Fibroblast of lung (primary cell): ENCODE measurements at regions not wholly inside any gene's neighbourhood (a gene's known extent, or its start where the extent isn't known, plus 50 kb on each side); places are given as distances from the start of the nearest gene placed in this dataset.

Experiments
- DNase-seq, 2 donors: peaks; one replicate each; pipeline versions ENCODE4 v3.0.0 to v3.0.0-alpha.2; 2010; ENCODE audit warnings: low read depth in 2 of 2
- H2AFZ ChIP-seq: 2 replicates; pipeline ENCODE4 v1.5.1; 2012; ENCODE audit warnings: low read length, control low read depth, inconsistent platforms
- H3K27ac ChIP-seq: 2 replicates; pipeline ENCODE4 v1.5.1; 2011; ENCODE audit warnings: low read length, control low read depth; ENCODE audit not compliant: insufficient read depth
- H3K27me3 ChIP-seq: 2 replicates; pipeline ENCODE4 v1.5.1; 2011; ENCODE audit warnings: mild to moderate bottlenecking, low read length; ENCODE audit not compliant: control insufficient read depth, insufficient read depth
- H3K36me3 ChIP-seq: 2 replicates; pipeline ENCODE4 v1.5.1; 2011; ENCODE audit warnings: low read length; ENCODE audit not compliant: control insufficient read depth, insufficient read depth
- H3K4me1 ChIP-seq: 2 replicates; pipeline ENCODE4 v1.5.1; 2011; ENCODE audit warnings: low read length; ENCODE audit not compliant: control insufficient read depth, insufficient read depth; ENCODE audit errors: extremely low read depth
- H3K4me2 ChIP-seq: 2 replicates; pipeline ENCODE4 v1.5.1; 2011; ENCODE audit warnings: low read length, control low read depth; ENCODE audit not compliant: insufficient read depth; ENCODE audit errors: extremely low read depth
- H3K4me3 ChIP-seq, 4 experiments: fragments of 200-600 bp in 1 of 4; sonication (generic) in 1 of 4; replicated peaks in 1 of 4; 2 replicates each; pipeline ENCODE4 v1.5.1; 2011 to 2016; ENCODE audit warnings: low read length in 4 of 4, low read depth in 3 of 4, mild to moderate bottlenecking in 3 of 4, control low read depth in 2 of 4, inconsistent platforms in 1 of 4, mixed read lengths in 1 of 4; ENCODE audit not compliant: insufficient read depth in 1 of 4; ENCODE audit errors: control extremely low read depth in 1 of 4
- H3K79me2 ChIP-seq: 2 replicates; pipeline ENCODE4 v1.5.1; 2012; ENCODE audit warnings: mild to moderate bottlenecking, low read length, inconsistent platforms; ENCODE audit not compliant: control insufficient read depth, insufficient read depth
- H3K9ac ChIP-seq: 2 replicates; pipeline ENCODE4 v1.5.1; 2011; ENCODE audit warnings: mild to moderate bottlenecking, low read length, control low read depth; ENCODE audit not compliant: insufficient read depth
- H3K9me3 ChIP-seq: 2 replicates; pipeline ENCODE4 v1.5.1; 2012; ENCODE audit warnings: low read depth, low read length; ENCODE audit not compliant: control insufficient read depth, insufficient read depth
- H4K20me1 ChIP-seq: 2 replicates; pipeline ENCODE4 v1.5.1; 2011; ENCODE audit warnings: low read length; ENCODE audit not compliant: control insufficient read depth, insufficient read depth; ENCODE audit errors: extremely low read depth
- EZH2 ChIP-seq: IDR thresholded peaks from 2 replicates; pipeline ENCODE4 v1.5.1; 2012; ENCODE audit warnings: low read length, control low read depth, mild to moderate bottlenecking; ENCODE audit errors: missing control alignments
- TF ChIP-seq, protein P1 (sequence below), 2 donors: IDR thresholded peaks in 1 of 2; conservative IDR thresholded peaks in 1 of 2; 1 replicate in 1 of 2; 2 replicates in 1 of 2; pipeline ENCODE4 v1.5.1; 2011 to 2012; ENCODE audit warnings: low read length in 2 of 2, control low read depth in 1 of 2, inconsistent platforms in 1 of 2, low read depth in 1 of 2, mild to moderate bottlenecking in 1 of 2

DNA sequence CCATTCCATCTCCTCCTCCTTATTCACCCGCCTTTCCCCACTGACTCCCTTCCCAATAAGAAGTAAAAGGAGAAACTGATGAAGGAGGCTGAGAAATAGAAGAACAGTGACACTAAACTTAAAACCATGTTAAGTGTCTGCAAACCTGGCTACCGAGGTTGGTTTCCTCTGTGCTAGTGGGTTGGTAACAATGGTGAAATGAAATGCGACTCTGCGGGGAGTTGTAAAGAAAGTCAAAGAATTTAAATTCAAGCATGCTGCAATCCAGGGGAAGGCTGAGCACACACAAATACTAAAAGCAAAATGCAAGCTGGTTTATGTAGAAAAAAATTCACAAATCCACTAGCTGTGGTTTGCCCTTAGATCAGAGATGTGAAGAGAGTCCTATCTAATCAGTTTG lies 155.2 kb upstream of the PDE10A start:
- TF ChIP-seq EZH2, result no peak
- TF ChIP-seq, protein P1, sequence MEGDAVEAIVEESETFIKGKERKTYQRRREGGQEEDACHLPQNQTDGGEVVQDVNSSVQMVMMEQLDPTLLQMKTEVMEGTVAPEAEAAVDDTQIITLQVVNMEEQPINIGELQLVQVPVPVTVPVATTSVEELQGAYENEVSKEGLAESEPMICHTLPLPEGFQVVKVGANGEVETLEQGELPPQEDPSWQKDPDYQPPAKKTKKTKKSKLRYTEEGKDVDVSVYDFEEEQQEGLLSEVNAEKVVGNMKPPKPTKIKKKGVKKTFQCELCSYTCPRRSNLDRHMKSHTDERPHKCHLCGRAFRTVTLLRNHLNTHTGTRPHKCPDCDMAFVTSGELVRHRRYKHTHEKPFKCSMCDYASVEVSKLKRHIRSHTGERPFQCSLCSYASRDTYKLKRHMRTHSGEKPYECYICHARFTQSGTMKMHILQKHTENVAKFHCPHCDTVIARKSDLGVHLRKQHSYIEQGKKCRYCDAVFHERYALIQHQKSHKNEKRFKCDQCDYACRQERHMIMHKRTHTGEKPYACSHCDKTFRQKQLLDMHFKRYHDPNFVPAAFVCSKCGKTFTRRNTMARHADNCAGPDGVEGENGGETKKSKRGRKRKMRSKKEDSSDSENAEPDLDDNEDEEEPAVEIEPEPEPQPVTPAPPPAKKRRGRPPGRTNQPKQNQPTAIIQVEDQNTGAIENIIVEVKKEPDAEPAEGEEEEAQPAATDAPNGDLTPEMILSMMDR (conservative IDR thresholded peaks at IDR 0.05 in 1 of 2, IDR thresholded peaks at IDR 0.05 in 1 of 2; ENCODE audit: low read depth in 1 of 2, low read length in 2 of 2), result no peak
- Histone ChIP-seq H3K4me3 (no peak overlapping the region), H3K4me1 (no peaks in the 10 kb centered on the region), H3K9me3 (no peaks in the 10 kb centered on the region), H3K36me3 (no peaks in the 10 kb centered on the region), H3K79me2 (no peaks in the 10 kb centered on the region), H3K4me2 (no peak overlapping the region), H3K27me3 (no peaks in the 10 kb centered on the region), H4K20me1 (no peaks in the 10 kb centered on the region), H3K27ac (no peak overlapping the region), H2AFZ (no peak overlapping the region), H3K9ac (no peak overlapping the region)
- DNase-seq, result no peak

DNA sequence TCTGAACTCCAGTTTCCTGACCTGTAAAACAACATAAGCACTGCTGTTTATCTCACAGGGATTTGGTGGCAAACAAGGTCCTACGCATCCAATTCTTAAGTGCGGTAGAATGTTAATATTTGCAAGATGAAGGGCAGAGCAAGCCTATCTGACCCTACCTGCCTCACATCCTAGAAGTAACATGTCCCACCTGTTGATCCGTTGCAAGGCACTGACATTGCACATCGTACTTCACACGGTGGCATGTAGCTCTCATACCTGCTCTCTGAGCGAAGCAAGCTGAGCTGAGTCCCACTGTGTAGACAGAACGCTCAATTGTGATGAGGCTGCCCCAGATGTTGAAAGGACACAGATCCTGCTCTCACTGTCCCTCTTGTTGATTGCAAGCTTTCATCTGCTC lies 154.7 kb upstream of the PDE10A start:
- Histone ChIP-seq H3K36me3 (no peaks in the 10 kb centered on the region), H3K79me2 (no peaks in the 10 kb centered on the region), H3K27me3 (no peaks in the 10 kb centered on the region), H3K4me1 (no peaks in the 10 kb centered on the region), H3K4me3 (no peak overlapping the region), H4K20me1 (no peaks in the 10 kb centered on the region), H3K4me2 (no peak overlapping the region), H3K9ac (no peak overlapping the region), H3K27ac (no peak overlapping the region), H2AFZ (no peak overlapping the region), H3K9me3 (no peaks in the 10 kb centered on the region)
- no peak for DNase-seq
- TF ChIP-seq EZH2, result no peak
- TF ChIP-seq, protein P1 (conservative IDR thresholded peaks at IDR 0.05 in 1 of 2, IDR thresholded peaks at IDR 0.05 in 1 of 2; ENCODE audit: low read depth in 1 of 2, low read length in 2 of 2), result no peak

DNA sequence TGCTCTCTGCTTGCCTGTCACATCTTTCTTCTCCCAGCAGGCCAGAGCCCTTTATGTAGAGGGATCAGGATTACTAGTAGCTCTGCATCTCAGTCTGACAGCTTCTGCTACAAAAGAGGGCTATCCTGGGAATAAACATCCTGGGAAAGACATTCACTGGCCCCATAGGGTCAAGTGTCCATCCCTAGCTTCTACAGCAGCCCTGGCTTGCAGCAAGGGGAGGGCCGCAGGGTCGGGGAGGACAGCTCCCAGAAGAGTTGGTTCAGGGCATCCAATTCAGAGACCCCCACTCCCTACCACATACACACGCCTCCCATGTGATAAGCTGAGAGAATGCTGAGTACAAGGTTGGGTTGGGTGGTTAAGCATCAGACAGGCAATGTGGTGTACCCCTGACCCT lies 154.1 kb upstream of the PDE10A start:
- Histone ChIP-seq H3K27me3 (no peaks in the 10 kb centered on the region), H4K20me1 (no peaks in the 10 kb centered on the region), H3K9me3 (no peaks in the 10 kb centered on the region), H3K9ac (no peak overlapping the region), H3K36me3 (no peaks in the 10 kb centered on the region), H2AFZ (no peak overlapping the region), H3K4me3 (no peak overlapping the region), H3K27ac (no peak overlapping the region), H3K79me2 (no peaks in the 10 kb centered on the region), H3K4me1 (no peaks in the 10 kb centered on the region), H3K4me2 (no peak overlapping the region)
- no peak for DNase-seq
- TF ChIP-seq EZH2, result no peak
- TF ChIP-seq, protein P1 (conservative IDR thresholded peaks at IDR 0.05 in 1 of 2, IDR thresholded peaks at IDR 0.05 in 1 of 2; ENCODE audit: low read depth in 1 of 2, low read length in 2 of 2), result no peak
